Epithelial cell of esophagus (primary cell): ENCODE measurements at regions not wholly inside any gene's neighbourhood (a gene's known extent, or its start where the extent isn't known, plus 50 kb on each side); places are given as distances from the start of the nearest gene placed in this dataset.
A peak's percentile ranks its signal among the peaks of the same experiment; 100 is the strongest.

Source experiments
- DNase-seq: peaks from one replicate; pipeline ENCODE4 v3.0.0; 2010; ENCODE audit warnings: low read depth
- H3K4me3 ChIP-seq: 2 replicates; pipeline ENCODE4 v1.5.1; 2011; ENCODE audit warnings: mild to moderate bottlenecking, low read length, control low read depth
- TF ChIP-seq, protein P1 (sequence below): IDR thresholded peaks from 2 replicates; pipeline ENCODE4 v1.5.1; 2011; ENCODE audit warnings: low read depth, mild to moderate bottlenecking, low read length, control low read depth, inconsistent platforms; ENCODE audit not compliant: insufficient read depth; ENCODE audit errors: missing control alignments

DNA sequence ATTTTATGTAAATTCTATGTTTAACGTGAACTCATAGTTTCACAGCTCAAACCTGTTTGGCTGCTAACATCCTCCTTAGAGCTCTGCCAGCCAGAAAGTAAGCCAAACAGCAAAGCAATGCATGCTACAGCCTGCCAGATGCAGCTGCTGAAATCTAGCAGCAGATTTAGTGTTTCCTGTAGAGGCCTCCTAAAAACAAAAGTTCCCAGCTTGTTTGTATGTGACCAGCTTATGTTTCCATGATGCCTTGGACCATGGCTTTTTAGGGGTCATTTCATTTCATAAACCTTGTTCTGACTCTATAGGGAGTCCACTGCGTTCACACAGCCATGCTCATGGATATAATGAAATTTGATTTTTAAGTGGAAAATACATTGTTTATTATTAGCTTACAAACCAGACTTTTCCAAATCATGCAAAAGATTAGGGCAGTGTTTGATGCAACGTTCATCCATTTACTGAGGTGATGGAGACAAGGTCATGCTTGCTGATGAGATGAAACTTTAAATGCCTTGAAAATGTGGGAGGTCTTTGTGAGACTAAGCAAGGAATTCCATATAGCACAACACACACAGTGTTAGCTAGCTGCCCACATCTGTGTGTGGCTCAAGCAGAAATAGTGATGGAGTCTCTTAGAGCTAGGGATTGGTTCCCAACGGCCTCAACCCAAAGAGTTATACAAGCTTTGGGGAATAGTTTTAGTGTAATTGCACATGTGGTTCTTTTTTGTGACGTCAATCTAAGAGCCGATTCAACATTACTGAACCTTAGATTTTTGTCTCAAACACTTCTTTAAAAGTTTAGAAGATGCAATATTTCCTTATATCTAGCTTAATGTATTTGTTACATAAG, 157.5 kb upstream of the LRIG3 start:
- H3K4me3 ChIP-seq, result no peak overlapping the region
- TF ChIP-seq, protein P1, sequence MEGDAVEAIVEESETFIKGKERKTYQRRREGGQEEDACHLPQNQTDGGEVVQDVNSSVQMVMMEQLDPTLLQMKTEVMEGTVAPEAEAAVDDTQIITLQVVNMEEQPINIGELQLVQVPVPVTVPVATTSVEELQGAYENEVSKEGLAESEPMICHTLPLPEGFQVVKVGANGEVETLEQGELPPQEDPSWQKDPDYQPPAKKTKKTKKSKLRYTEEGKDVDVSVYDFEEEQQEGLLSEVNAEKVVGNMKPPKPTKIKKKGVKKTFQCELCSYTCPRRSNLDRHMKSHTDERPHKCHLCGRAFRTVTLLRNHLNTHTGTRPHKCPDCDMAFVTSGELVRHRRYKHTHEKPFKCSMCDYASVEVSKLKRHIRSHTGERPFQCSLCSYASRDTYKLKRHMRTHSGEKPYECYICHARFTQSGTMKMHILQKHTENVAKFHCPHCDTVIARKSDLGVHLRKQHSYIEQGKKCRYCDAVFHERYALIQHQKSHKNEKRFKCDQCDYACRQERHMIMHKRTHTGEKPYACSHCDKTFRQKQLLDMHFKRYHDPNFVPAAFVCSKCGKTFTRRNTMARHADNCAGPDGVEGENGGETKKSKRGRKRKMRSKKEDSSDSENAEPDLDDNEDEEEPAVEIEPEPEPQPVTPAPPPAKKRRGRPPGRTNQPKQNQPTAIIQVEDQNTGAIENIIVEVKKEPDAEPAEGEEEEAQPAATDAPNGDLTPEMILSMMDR, result no peak
- peak; percentile 96 for DNase-seq

DNA sequence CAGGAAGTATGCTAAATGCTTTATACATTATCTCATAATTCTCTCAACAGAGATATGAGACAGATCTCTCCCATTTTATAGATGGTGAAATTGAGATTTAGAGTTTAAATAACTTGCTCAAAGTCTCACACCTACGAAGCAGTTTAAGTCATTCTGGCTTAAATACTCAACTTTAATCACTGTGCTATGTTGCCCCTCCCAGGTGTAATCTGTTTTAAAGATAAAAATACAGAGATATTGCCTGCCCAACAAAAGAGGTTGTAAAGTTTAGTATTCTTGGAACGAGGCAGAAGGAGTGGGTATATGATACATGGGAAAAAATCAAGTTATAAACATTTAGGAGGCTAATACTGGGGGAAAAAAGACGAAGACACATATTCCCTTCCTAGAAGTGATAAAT, 156.8 kb upstream of the LRIG3 start:
- TF ChIP-seq, protein P1, result no peak
- DNase-seq, result no peak
- no peak overlapping the region for H3K4me3 ChIP-seq

DNA sequence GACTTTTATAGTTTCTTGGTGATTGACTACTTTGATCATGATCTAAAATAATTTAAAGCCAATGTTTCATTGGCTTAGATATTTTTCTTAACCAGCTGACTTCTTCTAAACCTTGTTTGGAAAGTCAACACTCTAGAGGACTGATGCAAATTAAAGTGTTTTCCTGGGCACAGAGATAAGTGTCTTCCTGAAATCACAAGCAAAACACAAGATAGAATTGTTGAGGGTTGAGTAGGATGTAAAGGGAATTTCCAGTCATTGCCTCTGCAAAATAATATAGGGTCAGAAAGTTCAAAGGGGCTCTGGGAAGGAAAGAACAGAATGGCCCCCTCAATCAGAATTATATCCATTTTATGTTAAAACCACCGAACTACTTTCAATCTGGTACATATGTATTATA, 156.3 kb upstream of the LRIG3 start:
- DNase-seq, result no peak
- TF ChIP-seq, protein P1, result no peak
- no peak overlapping the region for H3K4me3 ChIP-seq

DNA sequence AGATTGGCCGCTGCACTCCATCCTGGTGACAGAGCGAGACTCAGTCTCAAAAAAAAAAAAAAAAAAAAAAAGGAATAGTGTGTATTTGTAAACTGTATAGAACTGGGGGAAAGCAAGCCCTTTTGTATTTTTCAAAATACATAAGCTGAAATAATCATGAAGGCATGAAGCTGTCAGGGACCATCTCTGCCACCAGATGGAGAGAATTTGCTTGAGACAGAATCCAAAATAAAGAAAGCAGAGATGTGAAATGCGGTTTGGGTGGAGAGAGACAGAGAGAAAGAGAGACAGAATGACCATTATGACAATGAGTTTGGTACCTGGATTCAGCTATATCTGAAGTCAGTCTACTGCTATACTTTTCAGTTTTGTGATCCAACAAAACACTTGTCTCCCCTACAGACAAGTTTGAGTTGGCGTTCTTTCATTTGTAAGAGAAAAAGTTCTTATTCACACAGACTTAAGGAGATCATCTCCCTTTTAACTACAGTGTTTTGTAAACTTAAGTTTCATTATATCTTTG, 155.7 kb upstream of the LRIG3 start:
- no peak for DNase-seq
- H3K4me3 ChIP-seq, result no peak overlapping the region
- TF ChIP-seq, protein P1, result peak; percentile 28

DNA sequence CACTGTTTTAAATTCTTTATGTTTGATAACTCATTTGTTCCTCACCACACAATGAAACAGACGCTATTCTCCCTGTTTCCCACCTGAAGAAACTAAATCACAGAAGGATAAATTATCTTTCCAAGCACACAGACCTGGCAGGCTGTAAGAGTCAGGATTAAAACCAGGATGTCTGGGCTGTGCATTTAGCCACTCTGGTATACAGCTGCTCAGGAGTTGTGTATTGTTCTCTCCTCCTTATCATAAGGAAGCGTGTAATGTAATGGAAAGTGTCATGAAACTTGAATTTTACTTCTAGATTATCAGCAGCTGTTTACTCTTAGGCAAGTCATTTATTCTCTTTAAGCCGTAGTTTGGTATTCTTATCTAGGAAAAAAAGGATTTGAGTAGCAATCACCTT, 154.8 kb upstream of the LRIG3 start:
- DNase-seq, result no peak

DNA sequence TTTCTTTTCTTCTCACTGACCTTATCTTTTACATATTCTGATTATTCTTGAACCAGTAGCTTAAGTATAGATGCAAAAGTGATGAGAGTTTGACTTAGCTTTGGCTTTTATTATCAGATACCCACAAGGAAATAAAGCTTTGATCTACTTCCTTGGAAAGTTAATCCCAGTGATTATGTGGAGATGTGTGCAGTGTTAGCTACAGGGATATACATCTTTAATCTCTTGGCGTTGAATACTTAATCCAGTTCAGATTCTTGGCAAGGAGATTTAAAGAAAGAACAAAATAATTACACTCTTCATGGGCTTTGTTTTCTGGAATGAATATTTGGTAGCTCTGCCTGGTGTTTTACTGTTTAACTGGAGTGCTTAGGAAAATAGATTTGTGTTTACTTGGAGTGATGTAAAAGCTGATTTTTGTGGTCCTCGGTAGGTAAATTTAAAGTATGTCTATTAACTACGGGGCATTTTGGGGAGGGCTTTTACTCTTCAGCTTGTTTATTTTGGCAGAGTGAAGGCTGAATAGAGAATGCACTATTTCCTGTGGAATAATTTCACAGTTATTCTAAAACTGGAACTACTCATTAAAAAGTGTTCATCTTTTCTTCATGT, 150.1 kb upstream of the LRIG3 start:
- no peak overlapping the region for H3K4me3 ChIP-seq
- TF ChIP-seq, protein P1, result no peak
- DNase-seq, result no peak

More for the DNA sequence above, 154.8 kb upstream of the LRIG3 start:
- no peak overlapping the region for H3K4me3 ChIP-seq
- TF ChIP-seq, protein P1, result no peak
